ENCODE measurements at regions not wholly inside any gene's neighbourhood (a gene's known extent, or its start where the extent isn't known, plus 50 kb on each side); places are given as distances from the start of the nearest gene placed in this dataset.

GRCh38 chr5:174834081-174834480 is 109.7 kb downstream of the MSX2 start:
- DNase-seq (ENCODE audit: low read depth), result no peak

- no peak for DNase-seq (ENCODE audit: low read depth)
These were observed 108.4 kb downstream of the MSX2 start for GRCh38 chr5:174832811-174833210.

GRCh38 chr5:174832025-174832424 is 107.6 kb downstream of the MSX2 start:
- DNase-seq (ENCODE audit: low read depth), result no peak

GRCh38 chr5:174831031-174831660 is 106.8 kb downstream of the MSX2 start:
- no peak for DNase-seq (ENCODE audit: low read depth)

GRCh38 chr5:174829511-174829864 is 105.1 kb downstream of the MSX2 start:
- no peak for DNase-seq (ENCODE audit: low read depth)

GRCh38 chr5:174828804-174829510 is 104.6 kb downstream of the MSX2 start:
- DNase-seq (ENCODE audit: low read depth), result no peak

GRCh38 chr5:174827558-174827957 is 103.2 kb downstream of the MSX2 start:
- no peak for DNase-seq (ENCODE audit: low read depth)

GRCh38 chr5:174825587-174825986 is 101.2 kb downstream of the MSX2 start:
- no peak for DNase-seq (ENCODE audit: low read depth)

- DNase-seq (ENCODE audit: low read depth), result no peak
These were observed 94.0 kb downstream of the MSX2 start for GRCh38 chr5:174818430-174818829.

- no peak for DNase-seq (ENCODE audit: low read depth)
These were observed 93.2 kb downstream of the MSX2 start for GRCh38 chr5:174817610-174818009.

GRCh38 chr5:174816858-174817257 is 92.5 kb downstream of the MSX2 start:
- DNase-seq (ENCODE audit: low read depth), result no peak

GRCh38 chr5:174811438-174811837 is 87.1 kb downstream of the MSX2 start:
- no peak for DNase-seq (ENCODE audit: low read depth)

GRCh38 chr5:174810796-174811195 is 86.4 kb downstream of the MSX2 start:
- DNase-seq (ENCODE audit: low read depth), result no peak

GRCh38 chr5:174807471-174807870 is 83.1 kb downstream of the MSX2 start:
- DNase-seq (ENCODE audit: low read depth), result no peak

- no peak for DNase-seq (ENCODE audit: low read depth)
These were observed 82.3 kb downstream of the MSX2 start for GRCh38 chr5:174806729-174807128.

GRCh38 chr5:174801798-174802197 is 77.4 kb downstream of the MSX2 start:
- no peak for DNase-seq (ENCODE audit: low read depth)

- no peak for DNase-seq (ENCODE audit: low read depth)
These were observed 76.1 kb downstream of the MSX2 start for GRCh38 chr5:174800435-174800834.

GRCh38 chr5:174799121-174799520 is 74.7 kb downstream of the MSX2 start:
- DNase-seq (ENCODE audit: low read depth), result no peak

GRCh38 chr5:174798551-174798951 is 74.2 kb downstream of the MSX2 start:
- DNase-seq (ENCODE audit: low read depth), result no peak

GRCh38 chr5:174796711-174797192 is 72.4 kb downstream of the MSX2 start:
- no peak for DNase-seq (ENCODE audit: low read depth)

GRCh38 chr5:174794931-174795672 is 70.7 kb downstream of the MSX2 start:
- no peak for DNase-seq (ENCODE audit: low read depth)

- no peak for DNase-seq (ENCODE audit: low read depth)
These were observed 69.4 kb downstream of the MSX2 start for GRCh38 chr5:174793684-174794328.

- DNase-seq (ENCODE audit: low read depth), result no peak
These were observed 68.7 kb downstream of the MSX2 start for GRCh38 chr5:174793076-174793475.
